Liver (tissue), 8 donors: ENCODE measurements at regions not wholly inside any gene's neighbourhood (a gene's known extent, or its start where the extent isn't known, plus 50 kb on each side); places are given as distances from the start of the nearest gene placed in this dataset.

Experiments
- DNase-seq: peaks from one replicate; pipeline ENCODE4 v3.0.0-alpha.2; 2017; ENCODE audit warnings: low spot score
- H3K27ac ChIP-seq, 2 donors: one replicate each; pipeline ENCODE4 v1.7.0; 2013; ENCODE audit warnings: inconsistent platforms in 2 of 2, low read length in 2 of 2, control low read depth in 1 of 2, low read depth in 1 of 2, mild to moderate bottlenecking in 1 of 2
- H3K27me3 ChIP-seq, 4 donors: one replicate each; pipeline versions ENCODE4 v1.6.1 to v1.7.0; 2013; ENCODE audit warnings: low read length in 3 of 4, inconsistent platforms in 1 of 4, mild to moderate bottlenecking in 1 of 4, moderate library complexity in 1 of 4; ENCODE audit not compliant: control insufficient read depth in 4 of 4, insufficient read depth in 4 of 4
- H3K36me3 ChIP-seq, 4 donors: one replicate each; pipeline versions ENCODE4 v1.6.1 to v1.7.0; 2013; ENCODE audit warnings: low read length in 3 of 4, mild to moderate bottlenecking in 3 of 4, low read depth in 1 of 4, moderate library complexity in 1 of 4; ENCODE audit not compliant: control insufficient read depth in 4 of 4, insufficient read depth in 3 of 4
- H3K4me1 ChIP-seq, 4 donors: one replicate each; pipeline versions ENCODE4 v1.6.1 to v1.7.0; 2013; ENCODE audit warnings: low read length in 3 of 4, mild to moderate bottlenecking in 3 of 4, moderate library complexity in 1 of 4; ENCODE audit not compliant: control insufficient read depth in 4 of 4, insufficient read depth in 4 of 4
- H3K4me3 ChIP-seq, 3 donors: one replicate each; pipeline versions ENCODE4 v1.6.1 to v1.7.0; 2013; ENCODE audit warnings: low read length in 3 of 3, control low read depth in 1 of 3, low read depth in 1 of 3, mild to moderate bottlenecking in 1 of 3
- H3K9ac ChIP-seq, 2 donors: one replicate each; pipeline ENCODE4 v1.7.0; 2013; ENCODE audit warnings: low read length in 2 of 2, mild to moderate bottlenecking in 2 of 2, moderate library complexity in 2 of 2, control low read depth in 1 of 2, low read depth in 1 of 2
- H3K9me3 ChIP-seq, 4 donors: one replicate each; pipeline versions ENCODE4 v1.6.1 to v1.7.0; 2013; ENCODE audit warnings: low read length in 3 of 4; ENCODE audit not compliant: control insufficient read depth in 4 of 4
- ATF3 ChIP-seq: IDR thresholded peaks from 2 replicates; pipeline ENCODE4 v1.6.1; 2016; ENCODE audit warnings: antibody characterized with exemption
- EGR1 ChIP-seq, 2 donors: IDR thresholded peaks; 2 replicates each; pipeline ENCODE4 v1.6.1; 2016 to 2018; ENCODE audit warnings: antibody characterized with exemption in 2 of 2, low read depth in 2 of 2
- FOXA1 ChIP-seq: IDR thresholded peaks from 2 replicates; pipeline ENCODE4 v1.6.1; 2016; ENCODE audit warnings: antibody characterized with exemption
- HNF4A ChIP-seq, 2 donors: conservative IDR thresholded peaks; 2 replicates each; pipeline ENCODE4 v1.6.1; 2016; ENCODE audit warnings: antibody characterized with exemption in 2 of 2, mild to moderate bottlenecking in 2 of 2
- MAX ChIP-seq: IDR thresholded peaks from 2 replicates; pipeline ENCODE4 v1.6.1; 2016; ENCODE audit warnings: antibody characterized with exemption
- RAD21 ChIP-seq, 2 donors: IDR thresholded peaks; 2 replicates each; pipeline ENCODE4 v1.6.1; 2016; ENCODE audit warnings: antibody characterized with exemption in 2 of 2, mild to moderate bottlenecking in 2 of 2
- SP1 ChIP-seq: IDR thresholded peaks from 2 replicates; pipeline ENCODE4 v1.6.1; 2018; ENCODE audit warnings: antibody characterized with exemption, mild to moderate bottlenecking
- TAF1 ChIP-seq: conservative IDR thresholded peaks from 2 replicates; pipeline ENCODE4 v1.6.1; 2016; ENCODE audit warnings: antibody characterized with exemption, mild to moderate bottlenecking
- YY1 ChIP-seq: IDR thresholded peaks from 2 replicates; pipeline ENCODE4 v1.6.1; 2016; ENCODE audit warnings: antibody characterized with exemption, mild to moderate bottlenecking
- WGBS: extraction: QIAGEN DNeasy Blood & Tissue Kit; methylation state at CpG from one replicate; pipeline ENCODE4 v1.1.7; 2013; 5-methylcytosine and 5-hydroxymethylcytosine counted together
- TF ChIP-seq, protein P1 (sequence below): fragments of 150-350 bp; IDR thresholded peaks from 2 replicates; pipeline ENCODE4 v1.5.1; 2017; ENCODE audit warnings: improper control_type of control experiment, low read depth, low read length; ENCODE audit not compliant: missing input control
- TF ChIP-seq, protein P2 (sequence below): IDR thresholded peaks from 2 replicates; pipeline ENCODE4 v1.6.1; 2016; ENCODE audit warnings: antibody characterized with exemption, mild to moderate bottlenecking
- TF ChIP-seq, protein P3 (sequence below): IDR thresholded peaks from 2 replicates; pipeline ENCODE4 v1.6.1; 2016; ENCODE audit warnings: antibody characterized with exemption
- donor health status: healthy.
- donor health status: healthy.
- donor health status: healthy.
- donor health status: healthy.
- donor health status: healthy.

DNA sequence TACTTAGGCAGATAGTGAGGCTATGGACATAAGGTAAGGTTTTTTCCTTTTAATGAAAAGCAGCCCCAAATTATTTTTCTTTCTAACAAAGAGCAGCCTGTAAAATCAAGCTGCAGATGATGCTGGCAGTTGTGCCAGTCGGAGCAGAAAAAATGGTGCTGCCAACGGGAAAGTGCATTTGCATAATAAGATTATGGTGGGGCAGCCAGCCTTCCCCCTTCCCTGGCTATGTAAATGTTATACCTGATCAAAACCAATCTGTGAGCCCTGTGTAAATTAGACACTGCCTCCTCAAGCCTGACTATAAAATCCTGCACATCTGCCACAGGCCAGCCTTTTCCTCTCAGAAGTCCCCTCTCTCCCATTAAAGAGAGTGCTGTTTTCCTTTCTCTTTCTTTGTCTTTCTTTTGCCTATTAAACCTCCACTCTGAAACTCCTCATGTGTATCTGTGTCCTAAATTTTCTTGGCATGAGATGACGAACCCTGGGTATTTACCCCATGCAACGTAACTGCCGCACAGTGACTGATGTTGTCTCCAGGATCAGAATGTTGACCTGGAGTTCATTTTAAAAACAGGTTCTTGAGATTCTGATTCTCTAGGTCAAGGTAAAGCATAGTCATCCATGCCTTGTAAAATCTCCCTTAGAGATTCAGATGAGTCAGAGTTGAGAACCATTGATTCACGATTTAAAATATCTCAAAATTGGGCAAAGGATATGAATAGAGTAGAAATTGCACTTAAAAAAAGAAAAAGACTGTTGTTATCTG, 167.3 kb upstream of the C1GALT1 start (continued):
- TF ChIP-seq, protein P1, sequence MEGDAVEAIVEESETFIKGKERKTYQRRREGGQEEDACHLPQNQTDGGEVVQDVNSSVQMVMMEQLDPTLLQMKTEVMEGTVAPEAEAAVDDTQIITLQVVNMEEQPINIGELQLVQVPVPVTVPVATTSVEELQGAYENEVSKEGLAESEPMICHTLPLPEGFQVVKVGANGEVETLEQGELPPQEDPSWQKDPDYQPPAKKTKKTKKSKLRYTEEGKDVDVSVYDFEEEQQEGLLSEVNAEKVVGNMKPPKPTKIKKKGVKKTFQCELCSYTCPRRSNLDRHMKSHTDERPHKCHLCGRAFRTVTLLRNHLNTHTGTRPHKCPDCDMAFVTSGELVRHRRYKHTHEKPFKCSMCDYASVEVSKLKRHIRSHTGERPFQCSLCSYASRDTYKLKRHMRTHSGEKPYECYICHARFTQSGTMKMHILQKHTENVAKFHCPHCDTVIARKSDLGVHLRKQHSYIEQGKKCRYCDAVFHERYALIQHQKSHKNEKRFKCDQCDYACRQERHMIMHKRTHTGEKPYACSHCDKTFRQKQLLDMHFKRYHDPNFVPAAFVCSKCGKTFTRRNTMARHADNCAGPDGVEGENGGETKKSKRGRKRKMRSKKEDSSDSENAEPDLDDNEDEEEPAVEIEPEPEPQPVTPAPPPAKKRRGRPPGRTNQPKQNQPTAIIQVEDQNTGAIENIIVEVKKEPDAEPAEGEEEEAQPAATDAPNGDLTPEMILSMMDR = no peak
- TF ChIP-seq YY1 = no peak
- no peak for TF ChIP-seq TAF1
- TF ChIP-seq EGR1 (IDR thresholded peaks at IDR 0.05; ENCODE audit: low read depth in 2 of 2) = no peak
- no peak for TF ChIP-seq RAD21 (IDR thresholded peaks at IDR 0.05)
- TF ChIP-seq MAX = no peak

GRCh38 chr7:7017707-7018280, 164.6 kb upstream of the C1GALT1 start:
- H3K27ac ChIP-seq = no peak overlapping the region
- no peak overlapping the region for H3K4me3 ChIP-seq
- no peak for TF ChIP-seq HNF4A (conservative IDR thresholded peaks at IDR 0.05)
- TF ChIP-seq, protein P2, sequence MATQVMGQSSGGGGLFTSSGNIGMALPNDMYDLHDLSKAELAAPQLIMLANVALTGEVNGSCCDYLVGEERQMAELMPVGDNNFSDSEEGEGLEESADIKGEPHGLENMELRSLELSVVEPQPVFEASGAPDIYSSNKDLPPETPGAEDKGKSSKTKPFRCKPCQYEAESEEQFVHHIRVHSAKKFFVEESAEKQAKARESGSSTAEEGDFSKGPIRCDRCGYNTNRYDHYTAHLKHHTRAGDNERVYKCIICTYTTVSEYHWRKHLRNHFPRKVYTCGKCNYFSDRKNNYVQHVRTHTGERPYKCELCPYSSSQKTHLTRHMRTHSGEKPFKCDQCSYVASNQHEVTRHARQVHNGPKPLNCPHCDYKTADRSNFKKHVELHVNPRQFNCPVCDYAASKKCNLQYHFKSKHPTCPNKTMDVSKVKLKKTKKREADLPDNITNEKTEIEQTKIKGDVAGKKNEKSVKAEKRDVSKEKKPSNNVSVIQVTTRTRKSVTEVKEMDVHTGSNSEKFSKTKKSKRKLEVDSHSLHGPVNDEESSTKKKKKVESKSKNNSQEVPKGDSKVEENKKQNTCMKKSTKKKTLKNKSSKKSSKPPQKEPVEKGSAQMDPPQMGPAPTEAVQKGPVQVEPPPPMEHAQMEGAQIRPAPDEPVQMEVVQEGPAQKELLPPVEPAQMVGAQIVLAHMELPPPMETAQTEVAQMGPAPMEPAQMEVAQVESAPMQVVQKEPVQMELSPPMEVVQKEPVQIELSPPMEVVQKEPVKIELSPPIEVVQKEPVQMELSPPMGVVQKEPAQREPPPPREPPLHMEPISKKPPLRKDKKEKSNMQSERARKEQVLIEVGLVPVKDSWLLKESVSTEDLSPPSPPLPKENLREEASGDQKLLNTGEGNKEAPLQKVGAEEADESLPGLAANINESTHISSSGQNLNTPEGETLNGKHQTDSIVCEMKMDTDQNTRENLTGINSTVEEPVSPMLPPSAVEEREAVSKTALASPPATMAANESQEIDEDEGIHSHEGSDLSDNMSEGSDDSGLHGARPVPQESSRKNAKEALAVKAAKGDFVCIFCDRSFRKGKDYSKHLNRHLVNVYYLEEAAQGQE = no peak
- no peak for TF ChIP-seq RAD21 (IDR thresholded peaks at IDR 0.05)
- TF ChIP-seq FOXA1 = no peak
- no peak for TF ChIP-seq ATF3
- TF ChIP-seq, protein P3, sequence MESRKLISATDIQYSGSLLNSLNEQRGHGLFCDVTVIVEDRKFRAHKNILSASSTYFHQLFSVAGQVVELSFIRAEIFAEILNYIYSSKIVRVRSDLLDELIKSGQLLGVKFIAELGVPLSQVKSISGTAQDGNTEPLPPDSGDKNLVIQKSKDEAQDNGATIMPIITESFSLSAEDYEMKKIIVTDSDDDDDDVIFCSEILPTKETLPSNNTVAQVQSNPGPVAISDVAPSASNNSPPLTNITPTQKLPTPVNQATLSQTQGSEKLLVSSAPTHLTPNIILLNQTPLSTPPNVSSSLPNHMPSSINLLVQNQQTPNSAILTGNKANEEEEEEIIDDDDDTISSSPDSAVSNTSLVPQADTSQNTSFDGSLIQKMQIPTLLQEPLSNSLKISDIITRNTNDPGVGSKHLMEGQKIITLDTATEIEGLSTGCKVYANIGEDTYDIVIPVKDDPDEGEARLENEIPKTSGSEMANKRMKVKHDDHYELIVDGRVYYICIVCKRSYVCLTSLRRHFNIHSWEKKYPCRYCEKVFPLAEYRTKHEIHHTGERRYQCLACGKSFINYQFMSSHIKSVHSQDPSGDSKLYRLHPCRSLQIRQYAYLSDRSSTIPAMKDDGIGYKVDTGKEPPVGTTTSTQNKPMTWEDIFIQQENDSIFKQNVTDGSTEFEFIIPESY = no peak
- no peak for TF ChIP-seq SP1
- no peak for TF ChIP-seq TAF1
- H3K9me3 ChIP-seq = no peaks in the 10 kb centered on the region
- no peak overlapping the region for H3K9ac ChIP-seq
- H3K36me3 ChIP-seq = no peaks in the 10 kb centered on the region
- H3K4me1 ChIP-seq = no peaks in the 10 kb centered on the region
- no peaks in the 10 kb centered on the region for H3K27me3 ChIP-seq
- 79% methylated on average over 4 of the region's 4 CpGs for WGBS
- no peak for DNase-seq
